PC-3 (cell line): ENCODE measurements at regions not wholly inside any gene's neighbourhood (a gene's known extent, or its start where the extent isn't known, plus 50 kb on each side); places are given as distances from the start of the nearest gene placed in this dataset.

Experiments used
- ATAC-seq: fragments of 200-7000 bp; cut with Tn5 transposase; 2 replicates; pipeline ENCODE4 v1.9.1; 2020; ENCODE audit warnings: mild to moderate bottlenecking, moderate library complexity
- BruUV-seq: library from RNA; stranded (reverse); fragments of 400-500 nt; replicated peaks from 2 replicates; lab custom pipeline; 2021; lab: Mats Ljungman, UMichigan
- CTCF ChIA-PET: fragments of 300-600 bp; sonication (Branson Sonifier 250); formaldehyde crosslinking; loops from one replicate; lab custom pipeline; 2022; ENCODE audit warnings: antibody characterized with exemption; lab: Charles Lee
- POLR2A ChIA-PET: fragments of 300-600 bp; sonication (Branson Sonifier 250); formaldehyde crosslinking; loops from one replicate; lab custom pipeline; 2022; ENCODE audit warnings: antibody characterized with exemption; ENCODE audit not compliant: unreplicated experiment; lab: Charles Lee
- DNase-seq: peaks from one replicate; pipeline ENCODE4 v3.0.0-alpha.2; 2015
- H2AFZ ChIP-seq: fragments of 300-600 bp; sonication (generic); 2 replicates; pipeline ENCODE4 v1.6.0; 2016; ENCODE audit warnings: antibody characterized with exemption, low read length
- H3F3A ChIP-seq: fragments of 300-600 bp; sonication (generic); one replicate; pipeline ENCODE4 v1.6.0; 2017; ENCODE audit warnings: antibody characterized with exemption, low read length, control low read depth, mild to moderate bottlenecking; ENCODE audit not compliant: unreplicated experiment
- H3K27ac ChIP-seq: fragments of 300-600 bp; sonication (generic); 2 replicates; pipeline ENCODE4 v1.5.1; 2016; ENCODE audit warnings: mild to moderate bottlenecking, low read length
- H3K27me3 ChIP-seq: fragments of 300-600 bp; sonication (generic); 2 replicates; pipeline ENCODE4 v1.6.1; 2016; ENCODE audit warnings: low read length, mixed read lengths
- H3K36me3 ChIP-seq: fragments of 300-600 bp; sonication (generic); 2 replicates; pipeline ENCODE4 v1.6.1; 2016; ENCODE audit warnings: low read depth, mixed run types, low read length, mixed read lengths
- H3K4me1 ChIP-seq: fragments of 300-600 bp; sonication (generic); 2 replicates; pipeline ENCODE4 v1.5.1; 2016; ENCODE audit warnings: low read length; ENCODE audit not compliant: insufficient read depth
- H3K4me2 ChIP-seq: fragments of 300-600 bp; sonication (generic); 2 replicates; pipeline ENCODE4 v1.6.0; 2016; ENCODE audit warnings: low read length
- H3K4me3 ChIP-seq: fragments of 300-600 bp; sonication (generic); 2 replicates; pipeline ENCODE4 v1.5.1; 2016; ENCODE audit warnings: mild to moderate bottlenecking, low read length, mixed read lengths
- H3K79me2 ChIP-seq: fragments of 300-600 bp; sonication (generic); 2 replicates; pipeline ENCODE4 v1.6.1; 2017; ENCODE audit warnings: low read length, mixed read lengths
- H3K9ac ChIP-seq: fragments of 300-600 bp; sonication (generic); 2 replicates; pipeline ENCODE4 v1.6.0; 2016; ENCODE audit warnings: mild to moderate bottlenecking, low read length
- H3K9me2 ChIP-seq: fragments of 300-600 bp; sonication (generic); replicated peaks from 2 replicates; pipeline ENCODE4 v1.6.1; 2016; ENCODE audit warnings: mixed run types, low read length, mixed read lengths
- H3K9me3 ChIP-seq: fragments of 300-600 bp; sonication (generic); 2 replicates; pipeline ENCODE4 v1.6.1; 2016; ENCODE audit warnings: low read length, mixed read lengths
- H4K20me1 ChIP-seq: fragments of 300-600 bp; sonication (generic); 2 replicates; pipeline ENCODE4 v1.6.1; 2016; ENCODE audit warnings: low read length, mixed read lengths
- EZH2 ChIP-seq: fragments of 300-600 bp; sonication (generic); IDR thresholded peaks from one replicate; pipeline ENCODE4 v1.6.1; 2017; ENCODE audit warnings: antibody characterized with exemption, mild to moderate bottlenecking, low read length; ENCODE audit not compliant: unreplicated experiment
- EZH2phosphoT487 ChIP-seq: fragments of 300-600 bp; sonication (generic); IDR thresholded peaks from 2 replicates; pipeline ENCODE4 v1.6.1; 2018; ENCODE audit warnings: mild to moderate bottlenecking, antibody characterized with exemption, low read length, borderline replicate concordance
- intact Hi-C: fragments of 100-400 bp; cut with micrococcal nuclease; formaldehyde crosslinking; loops from 2 replicates; pipeline ENCODE4 v1.9.0; 2023
- TF ChIP-seq, protein P1 (sequence below): fragments of 300-600 bp; sonication (generic); conservative IDR thresholded peaks from 2 replicates; pipeline ENCODE4 v1.5.1; 2017; ENCODE audit warnings: antibody characterized with exemption, low read depth, mild to moderate bottlenecking, low read length

- H4K20me1 ChIP-seq: no peaks in the 10 kb centered on the region
- H3K79me2 ChIP-seq: no peaks in the 10 kb centered on the region
- no peaks in the 10 kb centered on the region for H3K36me3 ChIP-seq
- no peak overlapping the region for H3K9ac ChIP-seq
- no peak overlapping the region for H3K4me2 ChIP-seq
- no peak overlapping the region for H3K4me3 ChIP-seq
- POLR2A ChIA-PET: no interaction called here
- no peaks in the 10 kb centered on the region for H3K4me1 ChIP-seq
- BruUV-seq: no TSS peak
- H3K9me2 ChIP-seq: 0 out of 2 replicates have a peak, but pooled peaks cover 3% of the 10 kb centered on the region
- CTCF ChIA-PET: interaction anchor here (0.6 kb wide), 2 partner anchors 130 to 397 kb away, joined by 3 to 4 read pairs; partner anchors contain the start of gene EXOC6
- no peaks in the 10 kb centered on the region for H3K9me3 ChIP-seq
- peak; percentile 2 for DNase-seq
- TF ChIP-seq EZH2phosphoT487: no peak
- TF ChIP-seq, protein P1, sequence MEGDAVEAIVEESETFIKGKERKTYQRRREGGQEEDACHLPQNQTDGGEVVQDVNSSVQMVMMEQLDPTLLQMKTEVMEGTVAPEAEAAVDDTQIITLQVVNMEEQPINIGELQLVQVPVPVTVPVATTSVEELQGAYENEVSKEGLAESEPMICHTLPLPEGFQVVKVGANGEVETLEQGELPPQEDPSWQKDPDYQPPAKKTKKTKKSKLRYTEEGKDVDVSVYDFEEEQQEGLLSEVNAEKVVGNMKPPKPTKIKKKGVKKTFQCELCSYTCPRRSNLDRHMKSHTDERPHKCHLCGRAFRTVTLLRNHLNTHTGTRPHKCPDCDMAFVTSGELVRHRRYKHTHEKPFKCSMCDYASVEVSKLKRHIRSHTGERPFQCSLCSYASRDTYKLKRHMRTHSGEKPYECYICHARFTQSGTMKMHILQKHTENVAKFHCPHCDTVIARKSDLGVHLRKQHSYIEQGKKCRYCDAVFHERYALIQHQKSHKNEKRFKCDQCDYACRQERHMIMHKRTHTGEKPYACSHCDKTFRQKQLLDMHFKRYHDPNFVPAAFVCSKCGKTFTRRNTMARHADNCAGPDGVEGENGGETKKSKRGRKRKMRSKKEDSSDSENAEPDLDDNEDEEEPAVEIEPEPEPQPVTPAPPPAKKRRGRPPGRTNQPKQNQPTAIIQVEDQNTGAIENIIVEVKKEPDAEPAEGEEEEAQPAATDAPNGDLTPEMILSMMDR: no peak
- TF ChIP-seq EZH2: no peak
- no peaks in the 10 kb centered on the region for H3F3A ChIP-seq
- no peak for ATAC-seq
- H3K27ac ChIP-seq: no peak overlapping the region
- intact Hi-C loops: no loop called here
- H3K27me3 ChIP-seq: no peaks in the 10 kb centered on the region
- no peak overlapping the region for H2AFZ ChIP-seq
Measured at GRCh38 chr10:93245147-93245546, 171.5 kb downstream of the CYP26A1 start.

DNA sequence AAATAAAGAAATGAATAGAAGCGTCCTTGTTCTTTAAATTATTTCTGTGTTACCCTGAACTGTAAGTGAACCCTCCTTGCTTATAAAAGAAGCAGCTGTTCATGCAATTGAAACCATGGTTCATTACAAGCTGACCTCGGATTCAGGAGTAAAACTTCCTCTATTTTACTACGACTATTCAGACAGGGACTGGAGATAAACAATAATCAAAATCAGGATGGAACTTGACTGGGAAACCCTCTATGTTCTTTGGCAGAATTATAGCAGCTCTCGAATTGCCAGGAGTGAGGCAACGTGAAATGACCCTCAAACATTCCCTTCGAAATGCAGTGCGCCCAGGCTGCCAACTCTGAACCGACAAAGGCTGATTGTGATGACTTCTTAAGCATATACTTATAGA, 172.1 kb downstream of the CYP26A1 start:
- Histone ChIP-seq H3K4me3 (no peak overlapping the region), H4K20me1 (no peaks in the 10 kb centered on the region), H3K4me2 (no peak overlapping the region), H3K4me1 (no peaks in the 10 kb centered on the region), H3K9me2 (0 out of 2 replicates have a peak, but pooled peaks cover 3% of the 10 kb centered on the region), H3K27ac (no peak overlapping the region), H3K9me3 (no peaks in the 10 kb centered on the region), H3K36me3 (no peaks in the 10 kb centered on the region), H2AFZ (no peak overlapping the region), H3K27me3 (no peaks in the 10 kb centered on the region), H3K79me2 (no peaks in the 10 kb centered on the region), H3F3A (no peaks in the 10 kb centered on the region), H3K9ac (no peak overlapping the region)
- CTCF ChIA-PET: no interaction called here
- no peak for DNase-seq
- no peak for ATAC-seq
- POLR2A ChIA-PET: no interaction called here
- intact Hi-C loops: no loop called here
- BruUV-seq: no TSS peak
- TF ChIP-seq EZH2phosphoT487 (no peak), EZH2 (no peak)
- TF ChIP-seq, protein P1: no peak

GRCh38 chr10:93248583-93249227, 175.0 kb downstream of the CYP26A1 start:
- no TSS peak for BruUV-seq
- ChIA-PET CTCF (no interaction called here), POLR2A (no interaction called here)
- Histone ChIP-seq H4K20me1 (no peaks in the 10 kb centered on the region), H3K4me1 (no peaks in the 10 kb centered on the region), H2AFZ (no peak overlapping the region), H3K9me3 (no peaks in the 10 kb centered on the region), H3K4me2 (no peak overlapping the region), H3K36me3 (no peaks in the 10 kb centered on the region), H3K9me2 (0 out of 2 replicates have a peak, but pooled peaks cover 3% of the 10 kb centered on the region), H3K27ac (no peak overlapping the region), H3F3A (no peaks in the 10 kb centered on the region), H3K9ac (no peak overlapping the region), H3K79me2 (no peaks in the 10 kb centered on the region), H3K4me3 (no peak overlapping the region), H3K27me3 (no peaks in the 10 kb centered on the region)
- ATAC-seq (no peak), DNase-seq (no peak)
- intact Hi-C loops: no loop called here
- TF ChIP-seq, protein P1: no peak
- TF ChIP-seq EZH2phosphoT487: no peak
- no peak for TF ChIP-seq EZH2
